ENCODE measurements at regions not wholly inside any gene's neighbourhood (a gene's known extent, or its start where the extent isn't known, plus 50 kb on each side); places are given as distances from the start of the nearest gene placed in this dataset.

DNA sequence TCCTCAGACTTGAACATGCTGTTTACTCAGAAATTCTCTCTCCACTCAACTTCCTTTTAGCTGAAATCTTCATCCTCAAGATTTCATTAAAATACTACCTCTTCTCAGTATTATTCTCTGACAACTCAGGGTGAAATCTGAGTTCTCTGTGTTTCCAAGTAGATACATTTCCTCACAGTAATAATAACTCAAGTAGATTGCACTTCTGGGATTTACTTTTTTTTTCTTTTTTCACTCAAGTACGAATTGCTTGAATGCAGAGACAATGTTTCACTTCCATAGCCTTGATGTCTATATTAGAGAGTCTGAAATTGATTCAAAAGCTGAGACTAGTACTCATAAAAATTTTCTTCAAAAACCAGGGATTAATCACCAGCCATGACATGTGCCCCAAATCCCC lies 166.4 kb downstream of the SLITRK5 start:
- TF ChIP-seq POLR2AphosphoS5 (IDR thresholded peaks at IDR 0.05; ENCODE audit: borderline replicate concordance, low read depth, low read length) (no peak), EZH2 (IDR thresholded peaks at IDR 0.05) (no peak)
